BLaER1 treated with 17β-estradiol and CSF1 and Interleukin-3, amounts not matched to agents 10 nM and 100 nM (cell line): ENCODE measurements at regions not wholly inside any gene's neighbourhood (a gene's known extent, or its start where the extent isn't known, plus 50 kb on each side); places are given as distances from the start of the nearest gene placed in this dataset.

Source experiments
- H3K27ac ChIP-seq, 11 experiments: shearing (Covaris generic); formaldehyde crosslinking; 2 replicates each; pipeline ENCODE4 v1.8.1; 2022
- H3K27me3 ChIP-seq, 11 experiments: shearing (Covaris generic); formaldehyde crosslinking; 2 replicates each; pipeline ENCODE4 v1.8.1; 2022
- H3K36me3 ChIP-seq, 11 experiments: shearing (Covaris generic); formaldehyde crosslinking; 2 replicates each; pipeline ENCODE4 v1.8.1; 2022
- H3K4me1 ChIP-seq, 10 experiments: shearing (Covaris generic); formaldehyde crosslinking; 2 replicates each; pipeline ENCODE4 v1.8.1; 2022
- H3K4me2 ChIP-seq, 11 experiments: shearing (Covaris generic); formaldehyde crosslinking; 2 replicates each; pipeline ENCODE4 v1.8.1; 2022
- H3K4me3 ChIP-seq, 10 experiments: shearing (Covaris generic); formaldehyde crosslinking; 2 replicates each; pipeline ENCODE4 v1.8.1; 2022
- H3K9ac ChIP-seq, 11 experiments: shearing (Covaris generic); formaldehyde crosslinking; 2 replicates each; pipeline ENCODE4 v1.8.1; 2022
- H3K9me3 ChIP-seq, 11 experiments: shearing (Covaris generic); formaldehyde crosslinking; replicated peaks in 1 of 11; 2 replicates each; pipeline ENCODE4 v1.8.1; 2022
- H4K20me1 ChIP-seq, 11 experiments: shearing (Covaris generic); formaldehyde crosslinking; 2 replicates each; pipeline ENCODE4 v1.8.1; 2022
- Cebpa-rat ChIP-seq, 11 experiments: shearing (Covaris generic); IDR thresholded peaks; 2 replicates each; pipeline ENCODE4 v1.8.1; 2022

DNA sequence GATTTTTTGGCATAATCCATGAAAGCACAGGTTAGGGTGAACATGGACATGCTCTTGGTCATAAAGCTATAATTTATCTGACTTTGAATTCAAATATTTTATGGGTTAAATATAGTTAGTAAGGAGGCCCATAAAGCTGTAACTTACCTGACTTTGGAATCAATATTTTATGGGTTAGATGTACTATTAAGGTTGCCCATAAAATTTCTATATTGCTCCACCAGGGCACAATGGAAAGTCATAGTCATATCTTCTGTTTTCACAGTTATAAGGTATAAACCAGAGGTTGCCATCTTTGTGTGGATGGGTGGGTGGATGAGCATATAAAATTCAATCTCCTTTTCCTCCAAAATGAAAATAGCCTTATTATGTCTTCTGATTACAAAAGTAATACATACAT, 120.5 kb upstream of the ADAMTSL1 start:
- H3K4me3 ChIP-seq, result no peak overlapping the region
- no peak for TF ChIP-seq Cebpa-rat (IDR thresholded peaks at IDR 0.05)
- no peak overlapping the region for H3K27ac ChIP-seq
- no peak overlapping the region for H3K4me2 ChIP-seq
- H3K9me3 ChIP-seq, result peaks cover 0 to 5% (median 0%) of the 10 kb centered on the region in 11 experiments; a peak in 2 of 22 replicates
- no peaks in the 10 kb centered on the region for H4K20me1 ChIP-seq
- no peaks in the 10 kb centered on the region for H3K36me3 ChIP-seq
- no peaks in the 10 kb centered on the region for H3K27me3 ChIP-seq
- no peak overlapping the region for H3K9ac ChIP-seq
- H3K4me1 ChIP-seq, result peaks cover 0 to 6% (median 0%) of the 10 kb centered on the region in 10 experiments; a peak in 1 of 20 replicates

DNA sequence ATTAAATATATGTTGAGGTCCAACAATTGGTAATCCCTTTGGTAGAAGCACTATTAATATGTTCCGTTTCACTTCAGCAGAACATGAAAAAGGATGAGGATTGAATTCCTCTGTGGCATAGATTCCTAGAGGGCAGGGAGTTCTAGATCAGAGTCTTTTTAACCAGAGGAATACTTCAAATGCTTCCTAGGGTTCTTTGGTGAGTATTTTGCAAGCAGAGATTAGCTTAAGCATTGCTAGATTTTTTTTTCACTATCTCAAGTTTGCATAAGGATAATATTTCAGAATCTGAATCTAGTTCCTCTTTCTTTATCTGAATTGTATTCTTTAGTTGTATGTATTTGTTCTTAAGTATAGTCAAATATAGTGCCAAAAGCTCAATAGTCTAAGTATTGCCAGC, 116.6 kb upstream of the ADAMTSL1 start:
- no peak overlapping the region for H3K27ac ChIP-seq
- H3K36me3 ChIP-seq, result no peaks in the 10 kb centered on the region
- peaks cover 6 to 17% (median 10%) of the 10 kb centered on the region in 10 experiments; a peak in 19 of 20 replicates for H3K4me1 ChIP-seq
- no peak overlapping the region for H3K9ac ChIP-seq
- H3K9me3 ChIP-seq, result peaks cover 0 to 5% (median 0%) of the 10 kb centered on the region in 11 experiments; a peak in 2 of 22 replicates
- H3K4me2 ChIP-seq, result no peak overlapping the region
- no peak for TF ChIP-seq Cebpa-rat (IDR thresholded peaks at IDR 0.05)
- H3K4me3 ChIP-seq, result no peak overlapping the region
- H3K27me3 ChIP-seq, result no peaks in the 10 kb centered on the region
- no peaks in the 10 kb centered on the region for H4K20me1 ChIP-seq

DNA sequence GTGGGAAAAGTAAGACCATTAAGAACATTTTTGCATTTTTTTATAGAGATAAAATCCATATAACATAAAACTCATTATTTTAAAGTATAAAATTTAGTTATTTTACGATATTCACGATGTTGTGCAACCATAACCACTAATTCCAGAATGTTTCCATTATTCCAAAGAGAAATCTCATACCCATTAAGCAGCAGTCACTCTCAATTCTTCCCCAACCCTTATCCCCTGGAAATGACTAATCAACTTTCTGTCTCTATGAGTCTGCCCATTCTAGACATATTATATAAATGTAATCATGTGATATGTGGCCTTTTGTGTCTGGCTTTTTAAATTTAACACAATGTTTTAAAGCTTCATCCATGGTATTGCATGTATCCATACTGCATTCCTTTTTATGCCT, 115.6 kb upstream of the ADAMTSL1 start:
- H3K4me3 ChIP-seq, result no peak overlapping the region
- no peaks in the 10 kb centered on the region for H3K27me3 ChIP-seq
- H3K4me1 ChIP-seq, result peaks cover 16 to 27% (median 20%) of the 10 kb centered on the region in 10 experiments
- no peaks in the 10 kb centered on the region for H4K20me1 ChIP-seq
- no peaks in the 10 kb centered on the region for H3K36me3 ChIP-seq
- peaks cover 0 to 5% (median 0%) of the 10 kb centered on the region in 11 experiments; a peak in 2 of 22 replicates for H3K9me3 ChIP-seq
- no peak overlapping the region for H3K9ac ChIP-seq
- no peak for TF ChIP-seq Cebpa-rat (IDR thresholded peaks at IDR 0.05)
- no peak overlapping the region for H3K4me2 ChIP-seq
- H3K27ac ChIP-seq, result no peak overlapping the region

DNA sequence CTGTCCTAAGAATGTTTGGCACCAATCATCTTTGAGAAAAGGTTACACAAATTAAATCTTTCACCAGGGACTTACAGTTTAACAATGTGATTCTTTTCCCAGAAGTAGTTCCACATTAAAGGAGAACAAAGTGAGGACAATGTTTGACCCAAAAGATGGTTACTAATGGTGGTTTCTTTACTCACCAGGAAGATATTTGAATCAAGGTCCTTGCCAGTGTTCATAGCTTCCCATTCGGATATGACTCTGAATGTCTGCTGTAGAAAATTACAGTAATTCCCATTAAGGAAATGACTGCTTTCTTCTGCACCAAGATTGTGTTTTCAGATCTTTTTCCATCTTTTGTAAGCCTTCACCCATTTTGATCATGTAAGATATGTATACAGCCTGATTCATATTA, 114.6 kb upstream of the ADAMTSL1 start:
- Histone ChIP-seq H3K27me3 (no peaks in the 10 kb centered on the region), H3K9me3 (peaks cover 0 to 5% (median 0%) of the 10 kb centered on the region in 11 experiments; a peak in 2 of 22 replicates), H3K36me3 (no peaks in the 10 kb centered on the region), H3K4me1 (peaks cover 20 to 37% (median 24%) of the 10 kb centered on the region in 10 experiments), H4K20me1 (no peaks in the 10 kb centered on the region), H3K27ac (no peak overlapping the region), H3K9ac (no peak overlapping the region), H3K4me2 (no peak overlapping the region), H3K4me3 (no peak overlapping the region)
- TF ChIP-seq Cebpa-rat (IDR thresholded peaks at IDR 0.05), result no peak

DNA sequence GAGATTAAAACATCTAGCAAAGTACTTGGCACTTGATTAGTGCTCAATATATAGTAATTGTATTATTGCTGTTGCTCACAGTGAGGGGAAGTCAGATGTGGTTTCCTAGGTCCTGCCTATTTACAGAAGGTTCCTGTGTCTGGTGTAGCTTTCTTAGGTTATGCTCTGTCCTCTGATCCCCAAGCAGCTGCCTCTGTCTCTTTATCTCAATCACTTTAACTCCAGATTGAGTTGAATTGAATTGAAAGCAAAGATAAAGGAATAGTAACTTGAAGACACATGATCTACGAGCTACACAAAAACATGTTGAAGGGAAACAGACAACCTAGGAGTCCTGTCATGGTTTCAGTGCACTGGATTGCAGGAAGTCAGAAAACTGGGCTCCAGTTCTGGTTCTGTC, 113.9 kb upstream of the ADAMTSL1 start:
- Histone ChIP-seq H3K4me3 (no peak overlapping the region), H4K20me1 (no peaks in the 10 kb centered on the region), H3K4me2 (peak overlapping the region in 9 of 11 experiments; percentile 6 to 52 (median 27); a peak in 15 of 22 replicates), H3K27me3 (no peaks in the 10 kb centered on the region), H3K36me3 (no peaks in the 10 kb centered on the region), H3K4me1 (peaks cover 20 to 44% (median 25%) of the 10 kb centered on the region in 10 experiments), H3K9ac (no peak overlapping the region), H3K9me3 (peaks cover 0 to 5% (median 0%) of the 10 kb centered on the region in 11 experiments; a peak in 2 of 22 replicates), H3K27ac (0 out of 22 replicates have a peak overlapping the region, but pooled peaks of 1 of the 11 experiments have one; percentile 0)
- no peak for TF ChIP-seq Cebpa-rat (IDR thresholded peaks at IDR 0.05)

DNA sequence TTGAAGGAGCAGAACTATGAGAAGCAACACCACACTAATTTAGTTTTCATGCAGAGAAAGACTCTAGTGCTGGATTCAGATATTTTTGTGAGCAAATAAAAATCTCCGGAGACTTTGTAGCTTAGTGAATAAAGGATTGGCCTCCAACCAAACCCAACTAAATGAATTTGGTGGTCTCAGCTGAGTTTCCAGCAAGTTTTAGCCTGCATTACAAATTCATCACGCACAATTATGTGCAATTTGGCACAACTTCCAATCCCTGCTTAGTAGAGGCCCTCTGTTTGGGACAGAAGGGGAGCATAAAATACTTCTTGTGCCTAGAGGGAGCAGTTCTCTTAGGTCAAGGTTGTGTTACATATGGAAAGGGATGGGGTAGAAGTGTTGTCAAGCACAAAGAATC, 112.3 kb upstream of the ADAMTSL1 start:
- TF ChIP-seq Cebpa-rat (IDR thresholded peaks at IDR 0.05), result no peak
- H3K27me3 ChIP-seq, result no peaks in the 10 kb centered on the region
- no peaks in the 10 kb centered on the region for H4K20me1 ChIP-seq
- H3K4me2 ChIP-seq, result no peak overlapping the region; a peak in 1 of 22 replicates
- H3K4me3 ChIP-seq, result no peak overlapping the region
- H3K4me1 ChIP-seq, result peaks cover 33 to 60% (median 37%) of the 10 kb centered on the region in 10 experiments
- H3K27ac ChIP-seq, result no peak overlapping the region
- H3K9me3 ChIP-seq, result no peaks in the 10 kb centered on the region
- no peak overlapping the region for H3K9ac ChIP-seq
- no peaks in the 10 kb centered on the region for H3K36me3 ChIP-seq

DNA sequence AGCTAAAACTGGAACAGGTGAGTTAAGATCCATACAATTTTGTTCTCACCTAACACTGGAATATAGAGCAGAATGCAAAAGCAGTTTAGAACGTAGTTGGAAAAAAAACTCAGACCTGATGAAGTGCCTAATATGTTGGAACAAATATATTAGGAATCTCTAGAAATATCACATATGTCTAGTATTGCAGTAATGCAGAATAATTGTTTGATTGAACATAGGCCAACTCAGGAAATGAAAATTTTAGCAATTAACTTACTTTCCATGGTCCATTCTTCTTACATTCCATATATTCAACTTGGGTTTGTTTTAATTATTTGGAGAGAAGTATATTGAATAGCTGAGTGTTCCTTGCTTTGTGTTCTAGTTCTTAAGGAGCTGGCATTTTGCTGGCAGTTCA, 111.8 kb upstream of the ADAMTSL1 start:
- no peak overlapping the region for H3K4me3 ChIP-seq
- H3K4me1 ChIP-seq, result peaks cover 36 to 64% (median 41%) of the 10 kb centered on the region in 10 experiments
- no peaks in the 10 kb centered on the region for H3K9me3 ChIP-seq
- TF ChIP-seq Cebpa-rat (IDR thresholded peaks at IDR 0.05), result no peak
- H3K4me2 ChIP-seq, result peak overlapping the region; percentile 13 to 71 (median 52); a peak in 19 of 22 replicates
- H3K9ac ChIP-seq, result no peak overlapping the region
- no peaks in the 10 kb centered on the region for H4K20me1 ChIP-seq
- no peaks in the 10 kb centered on the region for H3K27me3 ChIP-seq
- peak overlapping the region in 5 of 11 experiments; percentile 60 to 81 (median 66); a peak in 6 of 22 replicates for H3K27ac ChIP-seq
- no peaks in the 10 kb centered on the region for H3K36me3 ChIP-seq

DNA sequence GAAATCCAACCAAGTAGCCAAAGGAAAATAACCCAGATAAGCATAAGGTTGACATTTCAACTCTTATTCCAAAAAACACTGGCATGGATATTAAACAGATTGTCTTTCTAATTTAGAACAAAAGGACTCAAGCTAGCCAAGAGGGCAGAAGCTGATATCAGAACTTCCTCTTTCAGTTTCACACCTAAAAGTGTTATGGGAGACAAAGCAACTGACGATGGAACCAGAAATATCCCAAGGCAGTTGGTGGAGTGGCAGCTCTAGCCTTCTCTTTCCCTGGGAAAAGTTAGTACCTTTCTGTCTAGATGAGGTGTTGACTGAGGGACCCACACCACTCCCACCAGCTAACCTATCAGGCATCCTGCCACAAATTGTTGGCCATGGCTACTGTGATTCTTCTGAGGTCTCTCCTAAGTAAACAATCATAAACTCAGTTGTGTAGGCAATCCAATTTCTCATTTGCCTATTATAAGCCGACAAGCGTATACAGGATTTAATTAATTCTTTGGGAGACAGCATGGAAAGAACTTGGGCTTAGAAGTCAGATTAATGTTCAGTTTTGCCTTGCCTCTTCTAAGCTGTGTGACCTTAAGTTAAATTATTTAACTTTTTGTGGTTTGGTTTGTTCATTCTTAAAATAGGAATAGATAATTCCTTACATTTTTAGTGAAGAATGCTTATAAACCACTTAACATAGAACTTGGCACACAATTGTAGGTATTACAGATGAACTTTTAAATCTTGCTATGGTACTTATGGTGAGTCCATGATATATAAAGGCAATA, 110.9 kb upstream of the ADAMTSL1 start:
- no peak for TF ChIP-seq Cebpa-rat (IDR thresholded peaks at IDR 0.05)
- Histone ChIP-seq H3K4me1 (peaks cover 36 to 60% (median 41%) of the 10 kb centered on the region in 10 experiments), H3K27me3 (no peaks in the 10 kb centered on the region), H3K36me3 (no peaks in the 10 kb centered on the region), H4K20me1 (no peaks in the 10 kb centered on the region), H3K4me3 (no peak overlapping the region), H3K27ac (peak overlapping the region in 10 of 11 experiments; percentile 2 to 81 (median 64); a peak in 17 of 22 replicates), H3K9ac (peak overlapping the region in 3 of 11 experiments; percentile 31 to 55 (median 31); a peak in 3 of 22 replicates), H3K9me3 (no peaks in the 10 kb centered on the region), H3K4me2 (peak overlapping the region; percentile 13 to 71 (median 52); a peak in 21 of 22 replicates)

DNA sequence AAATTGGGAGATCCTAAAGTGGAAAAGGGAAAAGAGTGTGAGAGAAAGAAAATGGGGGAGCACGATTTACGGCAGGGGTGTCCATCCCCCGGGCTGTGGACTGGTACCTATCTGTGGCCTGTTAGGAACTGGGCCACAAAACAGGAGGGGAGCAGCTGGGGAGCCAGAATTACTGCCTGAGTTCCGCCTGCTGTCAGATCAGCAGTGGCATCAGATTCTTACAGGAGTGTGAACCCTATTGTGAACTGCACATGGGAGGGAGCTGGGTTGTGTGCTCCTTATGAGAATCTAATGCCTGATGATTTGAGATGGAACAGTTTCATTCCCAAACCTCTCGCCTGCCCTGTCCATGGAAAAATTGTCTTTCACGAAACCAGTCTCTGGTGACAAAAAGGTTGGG, 108.3 kb upstream of the ADAMTSL1 start:
- Histone ChIP-seq H3K27me3 (no peaks in the 10 kb centered on the region), H3K4me2 (peak overlapping the region in 10 of 11 experiments; percentile 15 to 87 (median 40); a peak in 16 of 22 replicates)

More for the DNA sequence above, 108.3 kb upstream of the ADAMTSL1 start:
- H3K36me3 ChIP-seq, result no peaks in the 10 kb centered on the region
- no peaks in the 10 kb centered on the region for H4K20me1 ChIP-seq
- H3K4me1 ChIP-seq, result peaks cover 28 to 54% (median 34%) of the 10 kb centered on the region in 10 experiments
- H3K9ac ChIP-seq, result peak overlapping the region in 2 of 11 experiments; percentile 25 to 44; a peak in 2 of 22 replicates
- no peak overlapping the region for H3K4me3 ChIP-seq
- H3K9me3 ChIP-seq, result no peaks in the 10 kb centered on the region
- peak overlapping the region in 6 of 11 experiments; percentile 7 to 76 (median 36); a peak in 9 of 22 replicates for H3K27ac ChIP-seq
- no peak for TF ChIP-seq Cebpa-rat (IDR thresholded peaks at IDR 0.05)
